Lower leg skin (tissue), 3 donors: ENCODE measurements at regions not wholly inside any gene's neighbourhood (a gene's known extent, or its start where the extent isn't known, plus 50 kb on each side); places are given as distances from the start of the nearest gene placed in this dataset.

Source experiments
- CTCF ChIP-seq, 3 donors: fragments of 450-650 bp; IDR thresholded peaks; one replicate each; pipeline ENCODE4 v1.5.1; 2016; ENCODE audit warnings: antibody characterized with exemption in 3 of 3, mild to moderate bottlenecking in 3 of 3, moderate library complexity in 2 of 3
- POLR2A ChIP-seq, 2 donors: fragments of 450-650 bp; IDR thresholded peaks; one replicate each; pipeline ENCODE4 v1.6.1; 2016 to 2017; ENCODE audit warnings: antibody characterized with exemption in 2 of 2, mild to moderate bottlenecking in 1 of 2, moderate library complexity in 1 of 2

DNA sequence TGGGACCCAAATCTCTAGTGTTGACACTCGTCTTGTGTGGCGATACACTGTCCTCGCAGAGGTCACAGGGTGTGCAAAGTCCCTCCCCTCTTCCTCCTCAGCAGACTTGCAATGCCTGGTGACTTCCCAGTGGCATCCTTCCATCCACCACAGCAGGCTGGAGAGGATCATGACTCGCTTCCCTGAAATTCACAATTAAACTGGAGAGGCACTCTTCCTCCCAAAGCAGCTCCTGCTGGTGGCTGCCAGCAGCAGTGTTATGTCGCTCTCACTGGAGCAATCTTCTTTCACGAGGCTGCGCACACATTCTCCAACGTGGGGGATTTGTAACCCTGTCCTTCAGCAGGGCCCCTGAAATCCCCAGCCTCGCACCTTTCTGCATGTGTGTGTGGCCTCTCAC, 145.2 kb upstream of the TMCC3 start:
- TF ChIP-seq POLR2A (IDR thresholded peaks at IDR 0.05) (no peak), CTCF (IDR thresholded peaks at IDR 0.05) (no peak)
